Tibial artery (tissue), 4 donors: ENCODE measurements at regions not wholly inside any gene's neighbourhood (a gene's known extent, or its start where the extent isn't known, plus 50 kb on each side); places are given as distances from the start of the nearest gene placed in this dataset.
A peak's percentile ranks its signal among the peaks of the same experiment; 100 is the strongest.
"Not testable (repeated sequence)": the region's sequence is repeated elsewhere in the genome, so short reads cannot be mapped to it uniquely, and the experiment has no call there.

ENCODE experiments used
- DNase-seq, 2 donors: peaks; one replicate each; pipeline ENCODE4 v3.0.0-alpha.2; 2019
- H3K27ac ChIP-seq, 2 donors: fragments of 200-600 bp; sonication (generic) in 1 of 2; 1 replicate in 1 of 2; 2 replicates in 1 of 2; pipeline ENCODE4 v1.5.1; 2018 to 2019; ENCODE audit warnings: mild to moderate bottlenecking in 1 of 2
- H3K27me3 ChIP-seq, 2 donors: fragments of 200-600 bp; sonication (generic) in 1 of 2; one replicate each; pipeline versions ENCODE4 v1.5.1 to v1.6.0; 2016 to 2019
- H3K36me3 ChIP-seq, 3 donors: fragments of 200-600 bp; sonication (generic) in 2 of 3; one replicate each; pipeline ENCODE4 v1.5.1; 2016 to 2019; ENCODE audit warnings: mild to moderate bottlenecking in 2 of 3
- H3K4me1 ChIP-seq, 4 donors: fragments of 200-600 bp; sonication (generic) in 2 of 4; 1 replicate in 3 of 4; 2 replicates in 1 of 4; pipeline ENCODE4 v1.5.1; 2016 to 2019
- H3K4me3 ChIP-seq, 2 donors: fragments of 200-600 bp; sonication (generic) in 1 of 2; 1 replicate in 1 of 2; 2 replicates in 1 of 2; pipeline ENCODE4 v1.5.1; 2018 to 2019; ENCODE audit warnings: mild to moderate bottlenecking in 2 of 2
- H3K9me3 ChIP-seq, 3 donors: fragments of 200-600 bp; sonication (generic) in 1 of 3; one replicate each; pipeline ENCODE4 v1.5.1; 2016 to 2019
- CTCF ChIP-seq, 2 experiments: fragments of 200-600 bp in 1 of 2; fragments of 450-650 bp in 1 of 2; IDR thresholded peaks; one replicate each; pipeline ENCODE4 v1.5.1; 2017 to 2019; ENCODE audit warnings: antibody characterized with exemption in 2 of 2, mild to moderate bottlenecking in 1 of 2, moderate library complexity in 1 of 2
- intact Hi-C: fragments of 100-400 bp; cut with DNase I; formaldehyde crosslinking; loops from one replicate; pipeline ENCODE4 v1.15.0; 2023; ENCODE audit warnings: low total_unique reads

GRCh38 chrX:109880629-109881028 lies 122.3 kb upstream of the TMEM164 start:
- Histone ChIP-seq H3K27ac (no peak overlapping the region), H3K4me3 (no peak overlapping the region), H3K4me1 (no peaks in the 10 kb centered on the region), H3K27me3 (no peaks in the 10 kb centered on the region), H3K36me3 (no peaks in the 10 kb centered on the region), H3K9me3 (no peaks in the 10 kb centered on the region)
- intact Hi-C loops, result no loop called here
- DNase-seq, result peak in 1 of 2 donors; percentile 35
- TF ChIP-seq CTCF (IDR thresholded peaks at IDR 0.05), result no peak

- no peaks in the 10 kb centered on the region for H3K27me3 ChIP-seq
- no peaks in the 10 kb centered on the region for H3K4me1 ChIP-seq
- H3K4me3 ChIP-seq, result no peak overlapping the region
- H3K27ac ChIP-seq, result no peak overlapping the region
- DNase-seq, result peak in 1 of 2 donors; percentile 24
- no peaks in the 10 kb centered on the region for H3K9me3 ChIP-seq
- TF ChIP-seq CTCF (IDR thresholded peaks at IDR 0.05), result peak; percentile 43
- H3K36me3 ChIP-seq, result no peaks in the 10 kb centered on the region
- intact Hi-C loops, result no loop called here
Observed at GRCh38 chrX:109886122-109886761, 116.7 kb upstream of the TMEM164 start.

GRCh38 chrX:109889289-109890006 lies 113.5 kb upstream of the TMEM164 start:
- no peaks in the 10 kb centered on the region for H3K27me3 ChIP-seq
- intact Hi-C loops, result no loop called here
- H3K9me3 ChIP-seq, result no peaks in the 10 kb centered on the region
- H3K36me3 ChIP-seq, result no peaks in the 10 kb centered on the region
- no peak for TF ChIP-seq CTCF (IDR thresholded peaks at IDR 0.05)
- no peaks in the 10 kb centered on the region for H3K4me1 ChIP-seq
- no peak overlapping the region for H3K4me3 ChIP-seq
- H3K27ac ChIP-seq, result no peak overlapping the region
- no peak for DNase-seq

- H3K4me1 ChIP-seq, result no peaks in the 10 kb centered on the region
- no peaks in the 10 kb centered on the region for H3K36me3 ChIP-seq
- H3K4me3 ChIP-seq, result no peak overlapping the region
- H3K27ac ChIP-seq, result no peak overlapping the region
- H3K9me3 ChIP-seq, result no peaks in the 10 kb centered on the region
- no peaks in the 10 kb centered on the region for H3K27me3 ChIP-seq
- intact Hi-C loops, result no loop called here
- DNase-seq, result no peak
- no peak for TF ChIP-seq CTCF (IDR thresholded peaks at IDR 0.05)
Observed at GRCh38 chrX:109890300-109890699, 112.6 kb upstream of the TMEM164 start.

GRCh38 chrX:109890910-109891502 lies 111.9 kb upstream of the TMEM164 start:
- intact Hi-C loops, result no loop called here
- no peaks in the 10 kb centered on the region for H3K27me3 ChIP-seq
- no peaks in the 10 kb centered on the region for H3K9me3 ChIP-seq
- no peak overlapping the region for H3K4me3 ChIP-seq
- no peaks in the 10 kb centered on the region for H3K4me1 ChIP-seq
- peak; percentile 51 to 65 for TF ChIP-seq CTCF (IDR thresholded peaks at IDR 0.05)
- no peaks in the 10 kb centered on the region for H3K36me3 ChIP-seq
- DNase-seq, result peak; percentile 45 to 64
- no peak overlapping the region for H3K27ac ChIP-seq

- DNase-seq, H3K27me3 ChIP-seq, H3K27ac ChIP-seq, H3K4me3 ChIP-seq, H3K36me3 ChIP-seq, H3K4me1 ChIP-seq, H3K9me3 ChIP-seq, intact Hi-C loops: not testable (repeated sequence)
Observed at GRCh38 chrX:109896024-109896423, 106.9 kb upstream of the TMEM164 start.
